HUES64 (cell line): ENCODE measurements at regions not wholly inside any gene's neighbourhood (a gene's known extent, or its start where the extent isn't known, plus 50 kb on each side); places are given as distances from the start of the nearest gene placed in this dataset.
"Not testable (repeated sequence)": the region's sequence is repeated elsewhere in the genome, so short reads cannot be mapped to it uniquely, and the experiment has no call there.

Source experiments
- H3K27ac ChIP-seq: 2 replicates; pipeline ENCODE4 v1.7.0; 2013; ENCODE audit warnings: low read depth, low read length, inconsistent platforms
- H3K27me3 ChIP-seq: 2 replicates; pipeline ENCODE4 v1.6.1; 2013; ENCODE audit warnings: mild to moderate bottlenecking, low read length; ENCODE audit not compliant: insufficient read depth
- H3K36me3 ChIP-seq: 2 replicates; pipeline ENCODE4 v1.6.1; 2013; ENCODE audit warnings: mild to moderate bottlenecking, low read length; ENCODE audit not compliant: insufficient read depth
- H3K4me1 ChIP-seq: 2 replicates; pipeline ENCODE4 v1.6.1; 2013; ENCODE audit warnings: mild to moderate bottlenecking, low read length, moderate library complexity; ENCODE audit not compliant: insufficient read depth
- H3K4me3 ChIP-seq: 2 replicates; pipeline ENCODE4 v1.5.1; 2013; ENCODE audit warnings: mild to moderate bottlenecking, low read length, moderate library complexity
- H3K9ac ChIP-seq: 2 replicates; pipeline ENCODE4 v1.6.1; 2013; ENCODE audit warnings: mild to moderate bottlenecking, low read depth, low read length
- H3K9me3 ChIP-seq: 2 replicates; pipeline ENCODE4 v1.6.1; 2013; ENCODE audit warnings: low read depth, low read length; ENCODE audit not compliant: insufficient read depth
- WGBS: fragments of 150-250, 120-280 bp; methylation state at CpG from one replicate; pipeline ENCODE4 v1.1.7; 2013; ENCODE audit warnings: missing lambda C conversion rate; 5-methylcytosine and 5-hydroxymethylcytosine counted together

DNA sequence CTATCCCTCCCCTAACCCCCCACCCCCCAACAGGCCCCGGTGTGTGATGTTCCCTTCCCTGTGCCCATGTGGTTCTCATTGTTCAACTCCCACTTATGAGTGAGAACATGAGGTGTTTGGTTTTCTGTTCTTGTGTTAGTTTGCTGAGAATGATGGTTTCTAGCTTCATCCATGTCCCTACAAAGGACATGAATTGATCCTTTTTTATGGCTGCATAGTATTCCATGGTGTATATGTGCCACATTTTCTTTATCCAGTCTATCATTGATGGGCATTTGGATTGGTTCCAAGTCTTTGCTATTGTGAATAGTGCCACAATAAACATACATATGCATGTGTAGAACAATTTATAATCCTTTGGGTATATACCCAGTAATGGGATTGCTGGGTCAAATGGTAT lies 612.1 kb upstream of the ADGRB3 start:
- H3K27me3 ChIP-seq, H3K9ac ChIP-seq, H3K36me3 ChIP-seq, H3K27ac ChIP-seq, H3K4me3 ChIP-seq, H3K4me1 ChIP-seq, H3K9me3 ChIP-seq: not testable (repeated sequence)
- no CpG with 5 or more reads among the region's 1 CpG for WGBS

DNA sequence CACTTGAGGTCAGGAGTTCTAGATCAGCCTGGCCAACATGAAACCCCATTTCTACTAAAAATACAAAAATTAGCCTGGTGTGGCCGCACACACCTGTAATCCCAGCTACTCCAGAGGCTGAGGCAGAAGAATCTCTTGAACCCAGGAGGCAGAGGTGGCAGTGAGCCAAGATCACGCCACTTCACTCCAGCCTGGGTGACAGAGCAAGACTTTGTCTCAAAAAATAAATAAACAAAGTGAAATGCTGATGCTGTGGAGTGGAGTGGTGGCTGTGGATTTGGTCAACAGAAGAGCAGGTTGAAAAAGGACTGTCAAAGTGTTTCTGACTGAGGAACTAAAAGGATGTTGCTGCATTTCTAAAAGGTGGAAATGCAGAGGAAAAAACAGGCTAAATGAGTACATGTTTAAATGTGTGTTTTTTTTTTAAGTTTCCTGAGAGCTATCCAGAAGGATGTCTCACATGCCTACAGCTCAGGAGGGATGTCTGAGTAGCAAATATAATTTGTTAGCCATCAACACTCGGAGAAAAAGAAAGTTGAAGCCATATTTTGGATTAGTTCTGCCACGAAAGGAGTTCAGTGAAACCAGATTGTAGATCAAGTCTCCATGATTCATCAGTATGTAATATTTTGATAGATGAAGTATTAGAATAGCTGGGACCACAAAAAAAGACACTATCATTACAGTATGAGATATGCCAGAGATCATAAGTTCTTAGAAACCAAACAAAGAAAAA lies 621.1 kb upstream of the ADGRB3 start:
- Histone ChIP-seq H3K4me1 (peaks cover 13% of the 10 kb centered on the region), H3K27me3 (no peaks in the 10 kb centered on the region), H3K36me3 (no peaks in the 10 kb centered on the region), H3K9me3 (no peaks in the 10 kb centered on the region), H3K4me3 (no peak overlapping the region), H3K9ac (no peak overlapping the region), H3K27ac (no peak overlapping the region)
- 92% methylated on average over 4 of the region's 4 CpGs for WGBS

DNA sequence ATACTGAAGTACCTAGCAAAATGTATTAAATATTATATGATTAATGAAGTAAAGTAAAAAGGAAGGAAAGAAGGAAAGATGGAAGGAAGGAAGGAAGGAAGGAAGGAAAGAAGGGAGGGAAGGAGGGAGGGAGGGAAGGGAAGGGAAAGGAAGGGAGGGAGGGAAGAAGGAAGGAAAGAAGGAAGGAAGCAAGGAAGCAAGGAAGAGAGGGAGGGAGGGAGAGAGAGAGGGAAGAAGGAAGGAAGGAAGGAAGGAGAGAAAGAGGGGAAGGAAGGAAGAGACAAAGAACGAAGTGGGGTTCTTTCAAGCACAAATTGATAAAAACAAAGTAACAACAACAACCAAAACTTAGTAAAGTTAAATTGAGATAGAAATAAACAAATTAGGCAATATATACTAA lies 622.3 kb upstream of the ADGRB3 start:
- WGBS: no CpG with 5 or more reads among the region's 1 CpG
- Histone ChIP-seq H3K27me3 (no peaks in the 10 kb centered on the region), H3K27ac (no peak overlapping the region), H3K4me1 (peaks cover 13% of the 10 kb centered on the region), H3K36me3 (no peaks in the 10 kb centered on the region), H3K9me3 (no peaks in the 10 kb centered on the region), H3K9ac (no peak overlapping the region), H3K4me3 (no peak overlapping the region)

DNA sequence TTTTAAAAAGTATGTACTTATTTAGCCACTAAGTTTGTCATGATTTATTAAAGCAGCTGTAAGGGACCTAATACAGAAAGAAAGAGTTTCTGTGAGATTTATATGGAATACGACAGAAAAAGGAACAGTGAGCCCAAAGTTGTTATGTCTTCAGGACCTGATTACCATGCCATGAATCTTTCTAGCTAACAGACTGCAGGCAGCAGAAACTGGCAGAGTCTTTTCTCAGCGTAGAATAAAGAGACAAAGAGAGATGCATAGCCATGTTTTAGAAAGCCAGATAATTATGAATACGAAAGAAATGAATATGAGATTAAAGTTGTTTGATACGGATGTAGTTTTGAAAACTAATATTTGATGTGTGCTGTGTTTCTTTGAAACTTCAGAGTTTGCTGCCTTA lies 624.1 kb upstream of the ADGRB3 start:
- H3K9me3 ChIP-seq: no peaks in the 10 kb centered on the region
- H3K9ac ChIP-seq: no peak overlapping the region
- no peak overlapping the region for H3K27ac ChIP-seq
- WGBS: 95% methylated on average over 4 of the region's 4 CpGs
- H3K4me3 ChIP-seq: no peak overlapping the region
- H3K36me3 ChIP-seq: no peaks in the 10 kb centered on the region
- H3K4me1 ChIP-seq: peaks cover 8% of the 10 kb centered on the region
- no peaks in the 10 kb centered on the region for H3K27me3 ChIP-seq

DNA sequence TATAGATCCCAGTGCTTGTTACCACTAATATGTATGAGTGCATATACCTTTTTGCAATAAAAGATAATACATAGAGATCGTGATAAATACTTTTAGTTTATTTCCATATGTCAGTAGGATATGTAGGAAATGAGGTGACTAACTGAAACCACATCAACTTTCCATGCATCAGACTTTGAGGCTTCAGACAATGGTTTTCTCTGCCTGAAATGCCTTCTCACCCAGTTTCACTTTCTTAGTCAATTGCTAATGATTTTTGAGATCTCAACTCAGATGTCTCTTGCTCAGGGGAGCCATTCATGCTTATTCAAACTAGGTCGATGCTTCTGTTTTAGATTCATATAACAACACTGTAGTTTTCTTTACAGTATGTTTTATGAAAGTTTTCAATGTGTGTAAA lies 626.6 kb upstream of the ADGRB3 start:
- WGBS: no CpG with 5 or more reads among the region's 2 CpGs
- Histone ChIP-seq H3K4me3 (no peak overlapping the region), H3K4me1 (no peaks in the 10 kb centered on the region)

DNA sequence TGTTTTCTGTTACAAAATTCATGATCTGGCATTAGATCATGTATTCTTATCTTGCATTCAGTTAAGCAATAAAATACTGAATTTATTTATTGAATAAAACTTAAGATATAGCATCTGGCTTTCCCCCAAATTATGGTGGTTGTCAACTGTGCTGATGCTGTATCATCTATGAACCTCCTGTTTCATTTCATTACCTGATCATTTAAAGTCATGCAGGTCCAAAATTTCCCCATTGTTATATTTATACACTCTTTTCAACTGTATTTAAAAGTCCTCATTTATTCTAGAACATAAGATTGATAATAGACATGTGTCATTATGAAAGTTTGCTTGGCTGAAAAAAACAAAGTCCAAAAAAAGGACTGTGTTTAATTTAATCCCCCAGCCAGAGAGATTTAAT lies 627.4 kb upstream of the ADGRB3 start:
- Histone ChIP-seq H3K27me3 (no peaks in the 10 kb centered on the region), H3K4me1 (no peaks in the 10 kb centered on the region), H3K4me3 (no peak overlapping the region), H3K27ac (no peak overlapping the region), H3K9me3 (no peaks in the 10 kb centered on the region), H3K9ac (no peak overlapping the region), H3K36me3 (no peaks in the 10 kb centered on the region)

More for the DNA sequence above, 626.6 kb upstream of the ADGRB3 start:
- no peaks in the 10 kb centered on the region for H3K27me3 ChIP-seq
- no peaks in the 10 kb centered on the region for H3K36me3 ChIP-seq
- no peak overlapping the region for H3K9ac ChIP-seq
- no peaks in the 10 kb centered on the region for H3K9me3 ChIP-seq
- no peak overlapping the region for H3K27ac ChIP-seq

DNA sequence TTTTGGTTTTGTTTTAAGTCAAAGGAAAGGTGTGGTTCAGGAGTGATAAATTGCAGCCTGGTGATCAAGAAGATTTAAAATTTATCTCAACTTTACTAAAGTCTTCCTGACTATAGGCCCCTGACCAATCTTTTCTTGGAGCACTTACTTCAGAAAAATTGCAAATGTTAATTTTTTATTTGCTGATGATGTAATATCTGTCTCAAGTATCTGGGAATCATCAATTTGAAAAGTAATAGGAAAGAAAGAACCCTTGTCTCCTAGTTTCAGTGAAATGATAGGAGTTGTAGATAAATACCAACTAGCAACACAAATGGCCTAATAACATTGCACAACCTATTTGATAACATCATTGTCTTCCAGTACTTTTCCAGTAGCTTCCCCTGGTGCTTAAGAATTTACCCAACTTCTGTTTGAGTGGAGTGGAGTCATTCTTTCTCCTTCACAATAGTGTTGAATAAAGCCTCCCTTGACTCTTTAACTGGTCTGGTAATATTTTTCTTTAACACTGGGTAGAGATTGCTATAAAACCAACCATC lies 648.3 kb upstream of the ADGRB3 start:
- Histone ChIP-seq H3K27ac (no peak overlapping the region), H3K4me1 (no peaks in the 10 kb centered on the region), H3K36me3 (no peaks in the 10 kb centered on the region), H3K27me3 (no peaks in the 10 kb centered on the region), H3K9me3 (no peaks in the 10 kb centered on the region), H3K9ac (no peak overlapping the region), H3K4me3 (no peak overlapping the region)

DNA sequence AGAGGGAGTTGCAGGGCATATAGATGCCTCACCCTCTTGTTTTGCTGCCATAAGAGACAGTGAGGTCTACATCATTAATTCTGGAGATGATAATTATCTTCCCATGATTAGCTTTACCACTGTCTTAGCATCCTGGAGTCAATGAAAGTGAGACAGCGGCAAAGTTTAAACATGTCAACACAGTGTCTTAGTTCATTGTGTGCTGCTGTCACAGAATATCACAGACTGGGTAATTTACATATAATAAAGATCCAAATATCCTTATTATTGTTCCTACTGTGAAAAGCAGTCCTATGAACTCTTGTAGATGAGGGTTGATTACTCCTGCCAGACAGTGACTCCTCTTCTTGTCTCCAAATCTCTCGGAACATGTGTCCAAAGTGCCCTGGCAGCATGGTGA lies 658.6 kb upstream of the ADGRB3 start:
- Histone ChIP-seq H3K36me3 (no peaks in the 10 kb centered on the region), H3K4me1 (peaks cover 13% of the 10 kb centered on the region), H3K27ac (no peak overlapping the region), H3K27me3 (no peaks in the 10 kb centered on the region), H3K9me3 (no peaks in the 10 kb centered on the region), H3K4me3 (no peak overlapping the region), H3K9ac (no peak overlapping the region)
- WGBS: 96% methylated on average over 2 of the region's 2 CpGs

DNA sequence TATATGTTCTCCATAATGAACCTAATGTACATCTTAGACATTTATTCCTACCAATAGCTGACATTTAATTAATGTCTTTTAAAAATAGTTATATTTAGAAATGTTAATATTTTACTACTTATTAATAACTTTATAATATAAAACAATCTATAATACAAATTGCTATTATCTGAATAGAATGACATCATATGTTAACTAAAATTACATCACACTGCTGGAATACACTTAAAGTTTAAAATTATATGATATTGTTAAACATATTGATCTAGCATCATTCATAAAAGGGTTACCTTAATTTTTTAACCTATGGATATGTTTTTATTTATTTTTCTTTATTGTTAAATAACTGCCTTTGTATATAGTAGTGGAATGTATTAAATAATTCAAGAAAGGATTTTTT lies 660.2 kb upstream of the ADGRB3 start:
- no peaks in the 10 kb centered on the region for H3K27me3 ChIP-seq
- H3K4me1 ChIP-seq: no peaks in the 10 kb centered on the region
- H3K4me3 ChIP-seq: no peak overlapping the region
- no peak overlapping the region for H3K27ac ChIP-seq
- H3K36me3 ChIP-seq: no peaks in the 10 kb centered on the region
- no peak overlapping the region for H3K9ac ChIP-seq
- H3K9me3 ChIP-seq: no peaks in the 10 kb centered on the region

DNA sequence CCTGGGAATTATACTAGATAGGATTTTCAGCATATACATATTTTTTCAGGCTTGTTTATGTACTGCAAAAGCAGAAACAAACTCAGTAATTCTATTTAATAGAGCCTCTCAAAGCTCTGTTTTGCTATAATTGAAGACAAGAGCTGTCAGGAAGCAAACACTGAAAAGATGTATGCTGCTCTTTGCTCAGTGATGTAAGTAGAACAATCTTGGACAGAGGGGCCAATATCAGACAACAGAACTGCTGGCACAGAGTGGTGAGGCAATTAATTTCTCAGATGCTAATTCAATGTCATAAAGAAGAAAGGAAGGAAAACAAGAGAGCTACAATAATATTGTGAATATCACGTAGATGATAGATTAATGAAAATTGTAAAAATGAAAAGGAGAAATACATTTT lies 663.3 kb upstream of the ADGRB3 start:
- Histone ChIP-seq H3K27me3 (no peaks in the 10 kb centered on the region), H3K9ac (no peak overlapping the region), H3K4me1 (no peaks in the 10 kb centered on the region), H3K27ac (no peak overlapping the region), H3K36me3 (no peaks in the 10 kb centered on the region), H3K9me3 (no peaks in the 10 kb centered on the region), H3K4me3 (no peak overlapping the region)
- 100% methylated on average over 1 of the region's 1 CpG for WGBS

DNA sequence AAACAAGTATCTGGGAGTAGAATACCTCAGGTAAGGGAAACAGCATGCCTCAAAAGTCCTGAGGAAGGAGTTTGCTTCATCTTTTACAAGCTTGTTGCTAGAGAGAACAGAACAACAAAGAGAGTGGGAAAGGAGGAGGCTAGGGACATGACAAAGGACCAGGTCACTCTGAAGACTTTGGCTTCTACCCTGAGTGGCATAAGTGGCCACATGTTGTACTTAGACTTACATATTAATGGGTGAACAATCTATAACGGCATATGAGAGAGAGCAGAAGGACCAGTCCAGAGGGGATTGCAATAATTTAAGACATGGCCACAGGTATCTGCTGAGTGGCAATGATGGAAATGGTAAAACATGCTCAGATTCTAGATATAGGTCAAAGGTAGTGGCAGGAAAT lies 668.3 kb upstream of the ADGRB3 start:
- Histone ChIP-seq H3K36me3 (no peaks in the 10 kb centered on the region), H3K9ac (no peak overlapping the region), H3K4me3 (no peak overlapping the region), H3K4me1 (no peaks in the 10 kb centered on the region), H3K27ac (no peak overlapping the region), H3K27me3 (no peaks in the 10 kb centered on the region), H3K9me3 (no peaks in the 10 kb centered on the region)
- 97% methylated on average over 1 of the region's 1 CpG for WGBS

DNA sequence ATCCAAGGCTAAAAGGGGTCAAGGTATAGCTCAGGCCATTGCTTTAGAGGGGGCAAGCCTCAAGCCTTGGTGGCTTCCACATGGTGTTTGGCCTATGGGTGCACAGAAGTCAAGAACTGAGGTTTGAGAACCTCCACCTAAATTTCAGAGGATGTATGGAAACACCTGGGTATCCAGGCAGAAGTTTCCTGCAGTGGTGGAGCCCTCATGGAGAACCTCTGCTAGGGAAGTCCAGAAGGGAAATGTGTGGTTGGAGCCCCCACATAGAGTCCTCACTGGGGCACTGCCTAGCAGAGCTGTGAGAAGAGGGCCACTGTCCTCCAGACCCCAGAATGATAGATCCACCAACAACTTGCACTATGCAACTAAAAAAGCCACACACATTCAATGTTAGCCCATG lies 678.7 kb upstream of the ADGRB3 start:
- no peak overlapping the region for H3K4me3 ChIP-seq
- no peaks in the 10 kb centered on the region for H3K4me1 ChIP-seq
- no peak overlapping the region for H3K27ac ChIP-seq
- peaks cover 25% of the 10 kb centered on the region for H3K9me3 ChIP-seq
- no peak overlapping the region for H3K9ac ChIP-seq
- H3K36me3 ChIP-seq: no peaks in the 10 kb centered on the region
- no peaks in the 10 kb centered on the region for H3K27me3 ChIP-seq
